ENCODE measurements at regions not wholly inside any gene's neighbourhood (a gene's known extent, or its start where the extent isn't known, plus 50 kb on each side); places are given as distances from the start of the nearest gene placed in this dataset.

GRCh38 chr20:22429175-22430153 lies 154.9 kb downstream of the FOXA2 start (continued):
- peak; percentile 76; the same call in 1 of the 2 replicates for TF ChIP-seq AKNA (CRISPR knock-in tag; IDR thresholded peaks at IDR 0.05; ENCODE audit: borderline replicate concordance)
- TF ChIP-seq KDM3A (CRISPR knock-in tag; IDR thresholded peaks at IDR 0.05; ENCODE audit: low read depth), result no peak
- no peak for TF ChIP-seq HCFC1 (IDR thresholded peaks at IDR 0.05; ENCODE audit: low read depth, low read length)
- no peak for TF ChIP-seq TOE1 (CRISPR knock-in tag; IDR thresholded peaks at IDR 0.05)
- TF ChIP-seq TEF (CRISPR knock-in tag; IDR thresholded peaks at IDR 0.05), result peak; percentile 82
- TF ChIP-seq ZNF280B (CRISPR knock-in tag; IDR thresholded peaks at IDR 0.05; ENCODE audit: borderline replicate concordance), result 0 out of 2 replicates have a peak, but pooled peaks have one; percentile 39
- no peak for TF ChIP-seq ZBTB39 (CRISPR knock-in tag; IDR thresholded peaks at IDR 0.05)
- TF ChIP-seq ZSCAN25 (CRISPR knock-in tag; IDR thresholded peaks at IDR 0.05), result peak; percentile 51; the same call in 1 of the 2 replicates
- TF ChIP-seq RFX1 (IDR thresholded peaks at IDR 0.05), result no peak
- no peak; the same call in 1 of the 2 replicates for TF ChIP-seq SP140L (CRISPR knock-in tag; IDR thresholded peaks at IDR 0.05; ENCODE audit: borderline replicate concordance)
- no peak for TF ChIP-seq ZNF276 (CRISPR knock-in tag; IDR thresholded peaks at IDR 0.05; ENCODE audit: low read depth)
- TF ChIP-seq JUN (CRISPR knock-in tag; IDR thresholded peaks at IDR 0.05), result no peak
- TF ChIP-seq ZNF781 (CRISPR knock-in tag; IDR thresholded peaks at IDR 0.05; ENCODE audit: borderline replicate concordance, not compliant biosample characterization), result no peak
- TF ChIP-seq ISL2 (CRISPR knock-in tag; IDR thresholded peaks at IDR 0.05), result peak; percentile 95; the same call in 1 of the 2 replicates

All from HepG2 (cell line).